ENCODE measurements at regions not wholly inside any gene's neighbourhood (a gene's known extent, or its start where the extent isn't known, plus 50 kb on each side); places are given as distances from the start of the nearest gene placed in this dataset.

- Histone ChIP-seq H3K4me3 (no peak overlapping the region), H3K9me1 (ENCODE audit: control insufficient read depth, insufficient read depth, low read length) (no peaks in the 10 kb centered on the region), H3K27ac (ENCODE audit: extremely low read depth, low read depth, low read length) (no peak overlapping the region), H3K79me2 (ENCODE audit: control insufficient read depth, insufficient read depth, low read length) (no peaks in the 10 kb centered on the region), H3K9ac (ENCODE audit: insufficient read depth in 1 of 2, low read depth in 2 of 2, low read length in 2 of 2) (no peak overlapping the region), H3K9me3 (replicated peaks; ENCODE audit: control insufficient read depth, insufficient read depth, low read depth, low read length) (no peaks in the 10 kb centered on the region), H3K27me3 (ENCODE audit: control insufficient read depth in 2 of 2, insufficient read depth in 2 of 2, low read length in 2 of 2) (peaks cover 0 to 9% of the 10 kb centered on the region in 2 experiments; a peak in 2 of 5 replicates), H3K36me3 (ENCODE audit: control insufficient read depth, insufficient read depth, low read length) (no peaks in the 10 kb centered on the region), H2AFZ (ENCODE audit: low read depth, low read length) (no peak overlapping the region), H3K4me1 (replicated peaks in 1 of 2; ENCODE audit: control insufficient read depth in 2 of 2, insufficient read depth in 2 of 2, low read length in 2 of 2) (no peaks in the 10 kb centered on the region), H3K4me2 (ENCODE audit: insufficient read depth, low read length) (no peak overlapping the region), H4K20me1 (replicated peaks; ENCODE audit: control insufficient read depth, insufficient read depth, low read length) (no peaks in the 10 kb centered on the region)
- intact Hi-C loops (cut with micrococcal nuclease) (no loop called here), in situ Hi-C loops (cut with MboI) (no loop called here)
- no peak for TF ChIP-seq CBFA2T3 (IDR thresholded peaks at IDR 0.05)
- no peak for TF ChIP-seq ZBTB7A (IDR thresholded peaks at IDR 0.05; ENCODE audit: borderline replicate concordance, control insufficient read depth, low read depth, low read length)
- no peak for TF ChIP-seq ZNF644 (tag; IDR thresholded peaks at IDR 0.05; ENCODE audit: low read depth)
- TF ChIP-seq RNF219 (CRISPR knock-in tag; IDR thresholded peaks at IDR 0.05), result no peak
- no peak for TF ChIP-seq MEF2A (IDR thresholded peaks at IDR 0.05; ENCODE audit: control insufficient read depth, low read depth, low read length)
- TF ChIP-seq ZNF3 (CRISPR knock-in tag; IDR thresholded peaks at IDR 0.05), result no peak
- no peak for TF ChIP-seq SRSF3 (IDR thresholded peaks at IDR 0.05; ENCODE audit: insufficient read depth, low read length)
- no peak for TF ChIP-seq MYNN (IDR thresholded peaks at IDR 0.05)
- TF ChIP-seq MYNN (CRISPR knock-in tag; IDR thresholded peaks at IDR 0.05), result no peak
- no peak for TF ChIP-seq CHD4 (IDR thresholded peaks at IDR 0.05; ENCODE audit: insufficient read depth, insufficient replicate concordance, low read depth, low read length, poor library complexity, severe bottlenecking)
- TF ChIP-seq COPS2 (conservative IDR thresholded peaks at IDR 0.05), result no peak
- TF ChIP-seq ZNF232 (CRISPR knock-in tag; IDR thresholded peaks at IDR 0.05), result no peak
- no peak for TF ChIP-seq NR1H2 (CRISPR knock-in tag; IDR thresholded peaks at IDR 0.05)
- TF ChIP-seq ZNF436 (CRISPR knock-in tag; IDR thresholded peaks at IDR 0.05), result no peak
- no peak for TF ChIP-seq CTBP1 (IDR thresholded peaks at IDR 0.05; ENCODE audit: borderline replicate concordance)
- TF ChIP-seq RFX7 (CRISPR knock-in tag; IDR thresholded peaks at IDR 0.05), result no peak
- ChIA-PET CTCF (ENCODE audit: low intra/inter-chr PET ratio) (no interaction called here), POLR2A (no interaction called here)
- BruUV-seq (replicated peaks), result no TSS peak
- no peak for FAIRE-seq
- DNase-seq (ENCODE audit: extremely low read depth in 1 of 4, low spot score in 3 of 4), result no peak
- WGBS (ENCODE audit: insufficient coverage, low coverage, missing lambda C conversion rate), result 0% methylated on average over 2 of the region's 2 CpGs
- ATAC-seq, result no peak
Measured at GRCh38 chr2:196480653-196481323, 158.7 kb upstream of the CCDC150 start.
